ENCODE measurements at regions not wholly inside any gene's neighbourhood (a gene's known extent, or its start where the extent isn't known, plus 50 kb on each side); places are given as distances from the start of the nearest gene placed in this dataset.

GRCh38 chr5:15425766-15426165 is 74.2 kb upstream of the FBXL7 start:
- TF ChIP-seq CTCF (IDR thresholded peaks at IDR 0.05) (no peak), POLR2A (IDR thresholded peaks at IDR 0.05) (no peak)

Measured in esophagus squamous epithelium (tissue), 4 donors.